GM12875 (cell line): ENCODE measurements at regions not wholly inside any gene's neighbourhood (a gene's known extent, or its start where the extent isn't known, plus 50 kb on each side); places are given as distances from the start of the nearest gene placed in this dataset.

Experiments used
- H3K4me3 ChIP-seq: one replicate; pipeline ENCODE4 v1.5.1; 2011; ENCODE audit warnings: low read depth, low read length, control low read depth
- TF ChIP-seq, protein P1 (sequence below): IDR thresholded peaks from 2 replicates; pipeline ENCODE4 v1.5.1; 2011; ENCODE audit warnings: low read depth, mild to moderate bottlenecking, control low read depth, inconsistent platforms, low read length, moderate library complexity, borderline replicate concordance; ENCODE audit not compliant: insufficient read depth

DNA sequence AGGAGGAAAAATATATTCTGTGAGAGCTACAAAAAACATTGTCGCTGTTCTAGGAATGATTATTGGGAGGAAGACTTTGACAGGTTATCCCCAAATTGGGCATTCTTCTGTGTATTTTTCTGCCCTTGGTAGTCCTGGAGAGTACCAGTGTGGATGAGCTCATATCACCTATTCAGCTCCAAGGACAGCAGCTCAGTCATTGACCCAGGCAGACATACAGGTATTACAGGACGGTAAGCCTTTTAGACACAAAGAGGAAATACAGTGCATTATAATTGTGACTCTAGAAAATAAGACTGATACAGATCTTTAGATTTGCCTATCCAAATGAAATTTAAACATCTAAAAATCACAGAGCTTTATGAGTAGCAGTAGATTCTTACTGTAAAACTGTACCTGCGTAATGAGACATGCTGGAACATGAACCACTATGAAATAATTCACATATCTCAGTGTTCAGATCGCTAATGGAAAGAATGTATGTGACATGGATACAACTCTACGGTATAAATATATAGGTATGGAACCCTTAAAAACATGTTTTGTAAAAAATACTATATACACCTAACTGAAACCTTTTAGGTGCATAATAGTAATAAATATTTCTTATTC is 56.0 kb downstream of the PLK2 start:
- TF ChIP-seq, protein P1, sequence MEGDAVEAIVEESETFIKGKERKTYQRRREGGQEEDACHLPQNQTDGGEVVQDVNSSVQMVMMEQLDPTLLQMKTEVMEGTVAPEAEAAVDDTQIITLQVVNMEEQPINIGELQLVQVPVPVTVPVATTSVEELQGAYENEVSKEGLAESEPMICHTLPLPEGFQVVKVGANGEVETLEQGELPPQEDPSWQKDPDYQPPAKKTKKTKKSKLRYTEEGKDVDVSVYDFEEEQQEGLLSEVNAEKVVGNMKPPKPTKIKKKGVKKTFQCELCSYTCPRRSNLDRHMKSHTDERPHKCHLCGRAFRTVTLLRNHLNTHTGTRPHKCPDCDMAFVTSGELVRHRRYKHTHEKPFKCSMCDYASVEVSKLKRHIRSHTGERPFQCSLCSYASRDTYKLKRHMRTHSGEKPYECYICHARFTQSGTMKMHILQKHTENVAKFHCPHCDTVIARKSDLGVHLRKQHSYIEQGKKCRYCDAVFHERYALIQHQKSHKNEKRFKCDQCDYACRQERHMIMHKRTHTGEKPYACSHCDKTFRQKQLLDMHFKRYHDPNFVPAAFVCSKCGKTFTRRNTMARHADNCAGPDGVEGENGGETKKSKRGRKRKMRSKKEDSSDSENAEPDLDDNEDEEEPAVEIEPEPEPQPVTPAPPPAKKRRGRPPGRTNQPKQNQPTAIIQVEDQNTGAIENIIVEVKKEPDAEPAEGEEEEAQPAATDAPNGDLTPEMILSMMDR = no peak
- H3K4me3 ChIP-seq = no peak overlapping the region

DNA sequence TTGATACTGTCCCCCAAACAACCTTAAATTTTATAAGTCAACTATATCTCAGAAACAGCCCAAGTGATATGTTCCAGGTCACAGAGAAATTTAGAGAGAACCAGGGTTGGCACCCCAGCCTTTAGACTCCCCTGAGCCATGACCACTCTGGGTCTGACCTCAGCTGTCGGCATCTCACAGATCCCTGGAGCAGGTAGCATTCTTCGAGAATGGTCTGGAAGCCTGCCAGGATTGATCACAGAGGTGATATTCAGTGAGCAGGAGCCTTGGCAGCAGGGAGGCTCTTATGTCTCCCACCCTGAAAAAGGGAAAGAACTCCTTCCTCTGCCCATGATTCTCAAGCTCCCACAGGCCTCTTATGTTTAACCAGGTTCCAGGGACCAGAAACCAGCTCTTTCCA is 58.2 kb downstream of the PLK2 start:
- TF ChIP-seq, protein P1 = no peak
- no peak overlapping the region for H3K4me3 ChIP-seq

DNA sequence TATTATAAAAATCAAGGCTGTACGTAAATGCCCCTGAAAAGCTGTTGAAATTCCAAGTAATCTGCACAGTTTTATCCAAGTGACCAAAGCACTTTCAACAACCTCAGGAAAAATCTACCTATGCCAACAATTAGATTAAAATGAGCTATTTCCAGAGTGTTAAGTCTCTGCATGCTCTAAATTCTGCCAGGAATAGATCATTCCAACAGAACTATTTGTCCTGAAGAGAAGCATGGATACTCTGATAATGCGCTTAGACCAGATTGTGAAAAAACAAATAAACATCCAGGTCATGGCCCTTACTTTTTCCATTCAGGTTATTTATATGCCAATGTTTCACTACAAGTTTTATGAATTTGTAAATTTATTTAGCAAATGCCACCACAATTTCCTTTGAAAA is 59.1 kb downstream of the PLK2 start:
- H3K4me3 ChIP-seq = no peak overlapping the region
- TF ChIP-seq, protein P1 = no peak

DNA sequence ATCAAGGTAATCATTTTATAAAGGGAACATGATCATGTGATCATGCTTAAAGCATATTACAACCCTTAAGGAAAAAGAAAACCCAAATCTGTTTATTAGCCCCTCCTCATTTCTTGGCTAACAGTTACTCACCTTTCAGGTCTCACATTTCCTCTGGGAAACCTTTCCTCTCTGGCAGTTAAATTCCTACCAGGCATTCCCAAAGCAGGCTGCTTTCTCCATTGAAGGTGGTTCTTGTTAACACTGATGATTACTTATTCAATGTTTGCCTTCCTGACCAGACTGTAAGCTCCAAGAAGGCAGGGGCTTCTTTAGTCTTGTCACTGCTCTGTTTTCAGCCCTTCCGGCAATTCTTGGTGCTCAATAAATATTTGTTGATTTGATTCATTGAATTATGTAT is 59.9 kb downstream of the PLK2 start:
- TF ChIP-seq, protein P1 = no peak

DNA sequence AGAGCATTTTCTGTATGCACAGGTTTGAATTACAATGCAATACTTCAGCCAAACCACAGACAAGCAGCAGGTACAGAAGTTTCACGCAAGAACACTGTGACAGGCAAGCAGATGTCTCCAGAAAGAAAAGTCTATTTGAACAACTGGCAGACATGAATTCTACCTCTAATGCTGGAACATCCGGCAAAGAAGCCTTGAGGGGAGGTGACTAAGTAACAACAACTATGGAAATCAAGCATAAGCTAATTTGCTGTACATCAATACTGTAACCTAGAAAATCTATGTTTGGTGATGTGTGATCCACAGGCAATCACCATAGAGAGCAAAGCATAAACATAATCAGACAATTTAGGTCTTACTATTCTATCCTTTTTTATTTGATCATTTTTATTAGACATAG is 65.5 kb downstream of the PLK2 start:
- TF ChIP-seq, protein P1 = no peak

More for the DNA sequence above, 59.9 kb downstream of the PLK2 start:
- no peak overlapping the region for H3K4me3 ChIP-seq

DNA sequence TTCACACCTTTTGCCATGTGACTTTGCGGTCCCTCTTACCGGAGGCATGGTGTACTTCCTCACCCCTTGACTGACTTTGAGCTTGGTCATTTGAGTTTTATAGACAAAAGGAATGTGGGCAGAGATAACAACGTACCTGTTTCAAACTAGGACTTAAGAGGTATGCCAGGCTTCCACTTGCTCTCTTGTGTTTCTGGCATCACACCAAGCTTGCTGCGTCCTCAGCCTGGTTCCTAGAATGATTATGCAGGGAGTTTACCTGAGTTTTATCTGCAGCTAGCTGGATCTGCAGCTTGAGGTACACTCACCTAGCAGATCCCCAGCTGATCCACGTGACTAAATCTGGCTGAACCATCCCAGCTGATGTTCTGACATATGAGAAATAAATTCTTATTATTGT is 66.2 kb downstream of the PLK2 start:
- H3K4me3 ChIP-seq = no peak overlapping the region
- TF ChIP-seq, protein P1 = no peak

More for the DNA sequence above, 65.5 kb downstream of the PLK2 start:
- H3K4me3 ChIP-seq = no peak overlapping the region

DNA sequence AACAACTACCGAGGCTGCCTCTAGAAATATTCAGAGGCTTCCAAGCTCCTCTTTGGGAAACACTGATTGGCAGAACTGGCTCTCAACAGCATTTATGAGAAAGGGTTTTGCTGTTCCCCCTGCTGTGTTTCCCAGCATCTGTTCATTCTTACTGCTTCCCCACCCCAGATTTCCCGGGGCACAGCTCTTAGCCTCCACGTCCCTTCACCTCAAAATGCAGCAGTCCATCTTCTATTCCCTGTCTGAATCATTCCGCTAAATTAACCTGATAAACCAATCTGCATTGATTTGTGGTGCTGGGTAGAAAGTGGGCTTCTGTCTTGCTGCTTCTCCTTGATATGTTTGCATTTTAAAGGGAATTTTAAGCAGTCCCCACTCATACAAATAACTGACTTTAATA is 67.4 kb downstream of the PLK2 start:
- no peak overlapping the region for H3K4me3 ChIP-seq
- TF ChIP-seq, protein P1 = no peak
